ENCODE measurements at regions not wholly inside any gene's neighbourhood (a gene's known extent, or its start where the extent isn't known, plus 50 kb on each side); places are given as distances from the start of the nearest gene placed in this dataset.

DNA sequence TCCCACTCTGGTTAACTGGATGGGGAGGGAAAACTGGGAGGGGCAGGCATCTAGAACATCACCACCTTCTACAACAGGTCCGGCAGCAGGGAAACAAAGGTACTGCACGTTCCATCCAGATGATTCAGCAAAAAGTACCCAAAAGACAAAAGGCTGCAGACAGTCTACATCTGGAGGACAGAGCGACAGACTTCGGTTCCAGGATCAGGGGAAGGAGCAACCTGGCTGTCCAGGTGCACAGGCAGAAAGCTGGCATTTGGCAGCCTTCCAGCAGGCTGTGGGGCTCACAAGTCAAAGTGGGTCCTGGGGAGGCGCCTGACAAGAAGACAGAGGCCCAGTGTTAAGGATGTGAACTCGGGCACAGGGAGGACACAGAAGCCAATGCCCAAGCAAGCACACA is 202.9 kb downstream of the SUCLA2 start:
- Histone ChIP-seq H4K5ac (ENCODE audit: insufficient read length, low read depth, low read length) (no peak overlapping the region), H3K9me3 (ENCODE audit: control insufficient read depth, low read depth, low read length) (no peaks in the 10 kb centered on the region), H3K79me1 (ENCODE audit: insufficient read depth, low read depth, low read length, poor library complexity, severe bottlenecking) (no peaks in the 10 kb centered on the region), H3K14ac (ENCODE audit: insufficient read depth, low read length) (no peak overlapping the region), H4K8ac (replicated peaks; ENCODE audit: insufficient read length, low read depth, low read length) (no peak overlapping the region), H4K91ac (ENCODE audit: insufficient read length, low read depth, low read length) (no peak overlapping the region), H4K20me1 (ENCODE audit: control insufficient read depth, insufficient read depth, insufficient read length) (no peaks in the 10 kb centered on the region), H2BK5ac (ENCODE audit: insufficient read length, low read length) (no peak overlapping the region), H3T11ph (ENCODE audit: low read length) (no peak overlapping the region), H2AFZ (ENCODE audit: low read length) (no peak overlapping the region), H3K4ac (ENCODE audit: low read depth, low read length) (no peak overlapping the region), H3K18ac (ENCODE audit: insufficient read length, low read depth, low read length) (no peak overlapping the region), H3K27ac (ENCODE audit: insufficient read length, low read depth, low read length) (no peak overlapping the region), H3K23me2 (ENCODE audit: insufficient read length, low read depth, low read length, poor library complexity, severe bottlenecking) (no peaks in the 10 kb centered on the region), H3K56ac (ENCODE audit: insufficient read length, low read depth, low read length) (no peak overlapping the region), H2BK12ac (ENCODE audit: insufficient read length, low read depth, low read length) (no peak overlapping the region), H3K4me1 (ENCODE audit: insufficient read depth, low read length) (no peaks in the 10 kb centered on the region), H3K4me2 (ENCODE audit: insufficient read depth, insufficient read length, low read length) (no peak overlapping the region), H2BK20ac (ENCODE audit: low read depth, low read length, poor library complexity, severe bottlenecking) (no peak overlapping the region), H3K9ac (ENCODE audit: extremely low read depth, insufficient read length, low read length) (no peak overlapping the region), H3K27me3 (ENCODE audit: insufficient read depth, low read length) (no peaks in the 10 kb centered on the region), H3K79me2 (ENCODE audit: insufficient read depth, low read length) (no peaks in the 10 kb centered on the region), H2BK120ac (ENCODE audit: low read depth, low read length, poor library complexity, severe bottlenecking) (no peak overlapping the region), H2BK15ac (ENCODE audit: low read depth, low read length) (no peak overlapping the region), H2AK5ac (ENCODE audit: insufficient read length, low read length) (no peak overlapping the region), H3K23ac (ENCODE audit: insufficient read length, low read depth, low read length) (no peak overlapping the region)
- peaks cover 0 to 8% (median 8%) of the 10 kb centered on the region in 3 experiments; a peak in 2 of 7 replicates for H3K36me3 Mint-ChIP-seq (ENCODE audit: insufficient read depth in 1 of 3, low read depth in 3 of 3)
- WGBS (ENCODE audit: extremely low coverage, insufficient read length, low lambda C conversion rate), result no CpG with 5 or more reads among the region's 6 CpGs
- H3K9me3 Mint-ChIP-seq, result peaks cover 5 to 6% of the 10 kb centered on the region in 2 experiments
- TF ChIP-seq, protein P1, sequence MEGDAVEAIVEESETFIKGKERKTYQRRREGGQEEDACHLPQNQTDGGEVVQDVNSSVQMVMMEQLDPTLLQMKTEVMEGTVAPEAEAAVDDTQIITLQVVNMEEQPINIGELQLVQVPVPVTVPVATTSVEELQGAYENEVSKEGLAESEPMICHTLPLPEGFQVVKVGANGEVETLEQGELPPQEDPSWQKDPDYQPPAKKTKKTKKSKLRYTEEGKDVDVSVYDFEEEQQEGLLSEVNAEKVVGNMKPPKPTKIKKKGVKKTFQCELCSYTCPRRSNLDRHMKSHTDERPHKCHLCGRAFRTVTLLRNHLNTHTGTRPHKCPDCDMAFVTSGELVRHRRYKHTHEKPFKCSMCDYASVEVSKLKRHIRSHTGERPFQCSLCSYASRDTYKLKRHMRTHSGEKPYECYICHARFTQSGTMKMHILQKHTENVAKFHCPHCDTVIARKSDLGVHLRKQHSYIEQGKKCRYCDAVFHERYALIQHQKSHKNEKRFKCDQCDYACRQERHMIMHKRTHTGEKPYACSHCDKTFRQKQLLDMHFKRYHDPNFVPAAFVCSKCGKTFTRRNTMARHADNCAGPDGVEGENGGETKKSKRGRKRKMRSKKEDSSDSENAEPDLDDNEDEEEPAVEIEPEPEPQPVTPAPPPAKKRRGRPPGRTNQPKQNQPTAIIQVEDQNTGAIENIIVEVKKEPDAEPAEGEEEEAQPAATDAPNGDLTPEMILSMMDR (conservative IDR thresholded peaks at IDR 0.05), result no peak
- H3K4me1 Mint-ChIP-seq, result no peaks in the 10 kb centered on the region
- H3K4me3 Mint-ChIP-seq, result no peak overlapping the region
- H3K27ac Mint-ChIP-seq, result no peak overlapping the region
- H3K27me3 Mint-ChIP-seq (ENCODE audit: low read depth), result no peaks in the 10 kb centered on the region
- DNase-seq, result no peak

Measured in H9 (cell line).